Upper lobe of left lung (tissue), 4 donors: ENCODE measurements at regions not wholly inside any gene's neighbourhood (a gene's known extent, or its start where the extent isn't known, plus 50 kb on each side); places are given as distances from the start of the nearest gene placed in this dataset.

Source experiments
- POLR2A ChIP-seq, 4 donors: fragments of 450-650 bp; IDR thresholded peaks; one replicate each; pipeline ENCODE4 v1.5.1; 2016 to 2017; ENCODE audit warnings: antibody characterized with exemption in 4 of 4, mild to moderate bottlenecking in 2 of 4
- POLR2AphosphoS5 ChIP-seq, 2 donors: sonication (generic); formaldehyde crosslinking; IDR thresholded peaks; one replicate each; pipeline ENCODE4 v1.5.1; 2017; ENCODE audit warnings: antibody characterized with exemption in 2 of 2
- TF ChIP-seq, protein P1 (sequence below), 6 experiments: fragments of 450-650 bp in 4 of 6; fragments of 200-600 bp in 2 of 6; sonication (generic) in 2 of 6; IDR thresholded peaks; one replicate each; pipeline ENCODE4 v1.5.1; 2016 to 2019; ENCODE audit warnings: antibody characterized with exemption in 6 of 6

DNA sequence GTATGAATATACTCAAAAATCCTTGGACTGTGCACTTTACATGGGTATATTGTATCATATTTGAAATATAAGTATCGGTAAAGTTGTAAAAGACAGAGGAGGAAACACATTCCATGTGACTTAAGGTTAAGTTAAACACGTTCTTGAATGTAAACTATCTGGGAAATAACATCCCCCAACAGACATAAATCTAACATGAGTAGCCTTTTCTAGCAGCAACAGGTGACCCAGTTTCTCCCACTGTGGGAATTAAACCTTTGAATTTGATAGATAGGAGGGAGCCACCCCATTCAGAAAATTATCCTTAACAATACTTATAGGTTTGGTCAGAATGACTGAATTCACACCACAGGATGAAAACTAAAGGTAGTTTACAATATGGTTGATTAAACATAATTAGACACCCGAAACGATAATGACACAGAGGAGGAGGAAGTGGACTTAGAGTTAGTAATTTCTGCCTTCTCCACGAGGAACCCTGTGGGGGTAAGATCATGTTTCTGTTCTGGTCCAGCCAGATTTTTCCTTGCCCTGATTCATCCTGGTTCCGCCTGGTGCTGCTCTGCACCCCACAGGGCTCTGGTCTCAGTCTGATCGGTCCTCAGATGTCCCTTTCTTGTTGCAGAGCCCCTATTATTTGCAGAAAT is 84.6 kb upstream of the DNAH5 start:
- no peak for TF ChIP-seq POLR2AphosphoS5 (IDR thresholded peaks at IDR 0.05)
- no peak for TF ChIP-seq POLR2A (IDR thresholded peaks at IDR 0.05)
- TF ChIP-seq, protein P1, sequence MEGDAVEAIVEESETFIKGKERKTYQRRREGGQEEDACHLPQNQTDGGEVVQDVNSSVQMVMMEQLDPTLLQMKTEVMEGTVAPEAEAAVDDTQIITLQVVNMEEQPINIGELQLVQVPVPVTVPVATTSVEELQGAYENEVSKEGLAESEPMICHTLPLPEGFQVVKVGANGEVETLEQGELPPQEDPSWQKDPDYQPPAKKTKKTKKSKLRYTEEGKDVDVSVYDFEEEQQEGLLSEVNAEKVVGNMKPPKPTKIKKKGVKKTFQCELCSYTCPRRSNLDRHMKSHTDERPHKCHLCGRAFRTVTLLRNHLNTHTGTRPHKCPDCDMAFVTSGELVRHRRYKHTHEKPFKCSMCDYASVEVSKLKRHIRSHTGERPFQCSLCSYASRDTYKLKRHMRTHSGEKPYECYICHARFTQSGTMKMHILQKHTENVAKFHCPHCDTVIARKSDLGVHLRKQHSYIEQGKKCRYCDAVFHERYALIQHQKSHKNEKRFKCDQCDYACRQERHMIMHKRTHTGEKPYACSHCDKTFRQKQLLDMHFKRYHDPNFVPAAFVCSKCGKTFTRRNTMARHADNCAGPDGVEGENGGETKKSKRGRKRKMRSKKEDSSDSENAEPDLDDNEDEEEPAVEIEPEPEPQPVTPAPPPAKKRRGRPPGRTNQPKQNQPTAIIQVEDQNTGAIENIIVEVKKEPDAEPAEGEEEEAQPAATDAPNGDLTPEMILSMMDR (IDR thresholded peaks at IDR 0.05): no peak
